ENCODE measurements at regions not wholly inside any gene's neighbourhood (a gene's known extent, or its start where the extent isn't known, plus 50 kb on each side); places are given as distances from the start of the nearest gene placed in this dataset.
"Not testable (repeated sequence)": the region's sequence is repeated elsewhere in the genome, so short reads cannot be mapped to it uniquely, and the experiment has no call there.

DNA sequence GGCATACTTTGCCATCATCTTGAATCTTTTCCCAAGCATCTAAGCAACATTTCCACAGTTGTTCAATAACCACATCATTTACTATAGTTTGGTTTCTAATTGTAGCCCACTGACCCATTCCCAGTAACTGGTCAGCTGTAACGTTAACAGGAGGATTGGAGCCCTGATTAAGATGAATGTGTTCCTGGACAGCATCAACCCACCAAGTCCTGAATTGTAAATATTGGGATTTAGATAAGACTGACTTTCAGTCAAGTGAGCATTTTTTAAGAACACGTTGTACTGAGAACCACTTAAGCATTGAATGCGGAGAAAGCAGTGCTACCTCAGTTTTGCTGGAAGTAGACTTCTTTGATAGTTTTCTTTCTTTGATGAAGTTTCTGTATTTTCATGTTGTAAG lies 53.3 kb upstream of the ARL4D start:
- DNase-seq (ENCODE audit: low spot score): not testable (repeated sequence)

DNA sequence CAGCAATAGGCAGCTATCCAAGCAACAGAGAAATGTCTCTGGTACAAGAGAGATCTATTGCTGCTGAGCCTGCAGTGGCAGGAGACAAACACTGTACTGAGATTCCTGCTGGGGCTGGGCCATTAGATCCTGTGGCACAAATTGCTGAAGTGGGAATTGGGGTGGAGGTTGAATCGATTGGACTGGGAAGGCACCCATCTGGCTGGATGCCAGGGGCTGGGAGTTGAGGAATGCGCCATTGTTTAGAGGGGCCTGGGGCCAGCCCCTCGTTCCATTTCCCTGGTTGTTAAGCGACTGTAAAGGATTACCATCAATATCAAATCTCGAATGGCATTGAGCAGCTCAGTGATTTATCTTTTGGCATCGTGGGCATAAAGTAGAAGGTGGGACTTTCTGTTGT lies 54.1 kb upstream of the ARL4D start:
- DNase-seq (ENCODE audit: low spot score): no peak

DNA sequence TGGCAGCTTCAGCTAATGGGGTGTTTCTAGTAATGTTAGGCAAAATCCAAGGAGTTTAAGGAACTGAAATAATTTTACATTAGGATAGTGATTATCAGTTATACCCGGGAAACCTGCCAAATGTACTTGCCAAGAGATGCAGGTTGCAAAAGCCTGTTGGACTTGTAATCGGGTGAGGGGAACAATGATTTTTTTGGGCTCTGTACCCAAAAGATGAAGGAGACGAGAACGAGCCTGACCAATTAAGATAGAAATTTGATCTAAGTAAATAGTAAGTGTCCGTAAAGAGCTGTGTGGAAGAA lies 56.3 kb upstream of the ARL4D start:
- no peak for DNase-seq (ENCODE audit: low spot score)

DNA sequence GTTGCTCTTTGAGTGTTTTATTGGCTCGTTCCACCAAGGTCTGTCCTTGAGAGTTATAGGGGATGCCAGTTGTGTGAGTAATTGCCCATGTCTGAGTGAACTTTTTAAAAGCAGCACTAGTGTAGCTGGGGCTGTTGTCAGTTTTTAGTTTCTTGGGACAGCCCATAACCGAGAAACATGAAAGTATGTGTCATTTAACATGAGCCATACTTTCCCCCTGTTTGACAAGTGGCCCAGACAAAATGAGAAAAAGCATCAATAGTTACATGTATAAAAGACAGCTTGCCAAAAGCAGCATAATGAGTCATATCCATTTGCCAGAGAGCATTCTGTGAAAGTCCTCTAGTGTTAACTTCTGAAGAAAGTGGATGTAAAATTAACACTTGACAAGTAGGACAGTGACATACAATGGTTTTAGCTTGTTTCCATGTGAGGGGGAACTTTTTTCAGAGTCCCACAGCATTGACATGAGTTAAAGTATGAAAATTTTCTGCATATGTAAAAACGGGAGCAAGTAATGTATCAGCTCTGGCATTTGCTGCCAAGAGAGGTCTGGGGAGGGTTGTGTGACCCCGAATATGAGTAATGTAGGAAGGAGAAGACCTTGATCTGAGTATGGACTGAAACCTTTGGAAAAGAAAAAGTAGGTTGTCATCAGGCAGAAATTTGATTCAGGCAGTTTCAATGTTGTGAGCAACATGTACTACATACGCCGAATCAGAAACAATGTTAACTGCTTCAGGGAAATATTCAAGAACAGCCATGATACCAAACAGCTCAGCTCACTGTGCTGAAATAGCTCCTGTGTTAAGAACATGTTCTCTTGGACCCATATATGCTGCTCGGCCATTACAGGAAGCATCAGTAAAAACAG lies 56.8 kb upstream of the ARL4D start:
- peak; percentile 28 for DNase-seq (ENCODE audit: low spot score)

DNA sequence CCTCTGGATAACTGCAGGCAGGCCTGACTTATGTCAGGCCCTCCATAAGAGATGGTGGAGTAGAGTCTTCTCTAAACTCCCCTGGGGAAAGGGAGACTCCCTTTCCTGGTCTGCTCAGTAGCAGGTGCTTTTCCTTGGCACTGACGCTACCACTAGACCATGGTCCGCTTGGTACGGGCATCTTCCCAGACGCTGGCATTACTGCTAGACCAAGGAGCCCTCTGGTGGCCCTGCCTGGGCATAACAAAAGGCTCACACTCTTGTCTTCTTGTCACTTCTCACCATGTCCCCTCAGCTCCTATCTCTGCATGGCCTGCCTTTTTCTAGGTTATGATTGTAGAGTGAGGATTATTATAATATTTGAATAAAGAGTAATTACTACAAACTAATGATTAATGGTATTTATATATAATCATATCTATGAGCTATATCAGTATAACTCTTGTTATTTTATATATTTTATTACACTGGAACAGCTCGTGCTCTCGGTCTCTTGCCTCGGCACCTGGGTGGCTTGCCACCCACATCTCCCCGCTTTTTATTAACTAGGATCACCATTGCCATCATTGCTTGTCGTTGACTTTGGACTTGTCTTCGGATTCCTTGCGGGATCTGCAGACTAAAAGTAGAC lies 59.8 kb upstream of the ARL4D start:
- no peak for DNase-seq (ENCODE audit: low spot score)

DNA sequence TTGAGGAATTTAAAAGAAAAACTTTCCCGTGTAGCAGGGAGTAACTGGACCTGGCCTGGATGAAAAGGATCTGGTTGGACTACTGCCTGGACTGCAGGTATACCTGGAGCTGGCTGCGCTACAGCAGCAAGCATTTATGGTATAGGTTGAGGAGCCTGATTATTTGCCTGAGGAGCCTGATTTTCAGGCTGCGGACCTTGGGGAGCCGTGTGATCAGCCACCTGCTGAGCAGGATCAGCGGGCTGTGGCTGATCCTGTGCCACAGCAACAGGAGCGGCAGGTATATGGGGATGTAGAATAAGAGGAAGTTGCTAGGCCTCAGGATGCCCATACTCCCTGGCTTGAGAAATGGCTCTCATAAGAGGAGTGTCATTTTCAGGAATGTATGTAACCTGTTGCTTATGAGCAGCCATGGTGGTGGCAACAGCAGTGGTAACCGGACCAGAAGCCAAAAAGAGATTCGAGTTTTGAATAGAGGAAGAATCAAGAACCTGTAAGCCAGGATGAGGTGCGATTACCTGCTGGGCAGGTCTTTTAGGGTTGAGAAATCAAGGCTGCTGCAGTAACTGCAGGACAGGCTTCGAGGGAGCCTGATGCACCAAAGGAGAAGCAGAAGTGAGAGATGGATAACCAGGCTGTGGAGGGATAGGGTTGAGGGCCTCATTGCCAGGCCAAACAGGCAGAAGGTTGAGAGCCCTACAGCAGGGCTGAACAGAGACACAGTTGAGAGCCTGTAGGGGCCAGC lies 60.9 kb upstream of the ARL4D start:
- no peak for DNase-seq (ENCODE audit: low spot score)

DNA sequence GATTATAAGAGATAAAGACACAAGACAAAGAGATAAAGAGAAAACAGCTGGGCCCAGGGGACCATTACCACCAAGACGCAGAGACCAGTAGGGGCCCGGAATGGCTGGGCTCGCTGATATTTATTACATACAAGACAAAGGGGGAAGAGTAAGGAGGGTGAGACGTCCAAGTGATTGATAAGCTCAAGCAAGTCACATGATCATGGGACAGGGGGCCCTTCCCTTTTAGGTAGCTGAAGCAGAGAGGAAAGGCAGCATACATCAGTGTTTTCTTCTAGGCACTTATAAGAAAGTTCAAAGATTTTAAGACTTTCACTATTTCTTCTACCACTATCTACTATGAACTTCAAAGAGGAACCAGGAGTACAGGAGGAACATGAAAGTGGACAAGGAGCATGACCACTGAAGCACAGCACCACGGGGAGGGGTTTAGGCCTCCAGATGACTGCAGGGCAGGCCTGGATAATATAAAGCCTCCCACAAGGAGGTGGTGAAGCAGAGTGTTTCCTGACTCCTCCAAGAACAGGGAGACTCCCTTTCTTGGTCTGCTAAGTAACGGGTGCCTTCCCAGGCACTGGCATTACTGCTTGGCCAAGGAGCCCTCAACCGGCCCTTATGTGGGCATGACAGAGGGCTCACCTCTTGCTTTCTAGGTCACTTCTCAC lies 63.9 kb upstream of the ARL4D start:
- DNase-seq (ENCODE audit: low spot score): no peak

DNA sequence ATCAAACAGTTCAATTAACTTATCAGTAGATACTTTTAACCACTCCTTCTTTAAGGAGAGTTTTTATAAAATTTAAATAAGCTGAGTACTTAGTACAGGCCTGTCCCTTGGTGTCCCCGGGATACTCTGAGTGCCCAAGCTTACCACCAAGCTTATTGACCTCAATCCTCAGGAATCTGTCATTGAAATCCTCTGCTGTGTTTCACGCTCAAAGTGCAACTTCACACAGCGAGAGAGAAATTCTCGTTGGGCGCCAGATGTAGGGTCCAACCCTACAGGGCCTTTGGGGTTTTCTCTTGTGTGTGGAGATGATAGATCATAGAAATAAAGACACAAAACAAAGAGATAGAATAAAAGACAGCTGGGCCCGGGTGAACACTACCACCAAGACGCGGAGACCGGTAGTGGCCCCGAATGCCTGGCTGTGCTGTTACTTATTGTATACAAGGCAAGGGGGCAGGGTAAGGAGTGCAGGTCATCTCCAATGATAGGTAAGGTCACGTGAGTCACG lies 65.3 kb upstream of the ARL4D start:
- DNase-seq (ENCODE audit: low spot score): no peak

DNA sequence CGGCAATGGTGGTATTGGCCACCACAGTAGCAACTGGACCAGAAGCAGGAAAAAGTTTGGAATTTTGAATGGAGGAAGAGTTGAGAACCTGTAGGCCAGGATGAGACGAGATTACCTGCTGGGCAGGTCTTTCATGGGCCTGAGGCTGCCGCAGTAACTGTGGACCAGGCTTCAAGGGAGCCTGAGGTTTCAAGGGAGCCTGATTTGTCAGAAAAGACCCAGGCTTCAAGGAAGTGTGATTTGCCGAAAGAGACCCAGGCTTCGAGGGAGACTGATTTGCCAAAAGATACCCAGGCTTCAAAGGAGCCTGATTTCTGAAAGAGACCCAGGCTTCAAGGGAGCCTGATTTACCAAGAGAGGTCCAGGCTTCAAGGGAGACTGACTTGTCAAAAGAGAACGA lies 66.6 kb upstream of the ARL4D start:
- DNase-seq (ENCODE audit: low spot score): no peak

DNA sequence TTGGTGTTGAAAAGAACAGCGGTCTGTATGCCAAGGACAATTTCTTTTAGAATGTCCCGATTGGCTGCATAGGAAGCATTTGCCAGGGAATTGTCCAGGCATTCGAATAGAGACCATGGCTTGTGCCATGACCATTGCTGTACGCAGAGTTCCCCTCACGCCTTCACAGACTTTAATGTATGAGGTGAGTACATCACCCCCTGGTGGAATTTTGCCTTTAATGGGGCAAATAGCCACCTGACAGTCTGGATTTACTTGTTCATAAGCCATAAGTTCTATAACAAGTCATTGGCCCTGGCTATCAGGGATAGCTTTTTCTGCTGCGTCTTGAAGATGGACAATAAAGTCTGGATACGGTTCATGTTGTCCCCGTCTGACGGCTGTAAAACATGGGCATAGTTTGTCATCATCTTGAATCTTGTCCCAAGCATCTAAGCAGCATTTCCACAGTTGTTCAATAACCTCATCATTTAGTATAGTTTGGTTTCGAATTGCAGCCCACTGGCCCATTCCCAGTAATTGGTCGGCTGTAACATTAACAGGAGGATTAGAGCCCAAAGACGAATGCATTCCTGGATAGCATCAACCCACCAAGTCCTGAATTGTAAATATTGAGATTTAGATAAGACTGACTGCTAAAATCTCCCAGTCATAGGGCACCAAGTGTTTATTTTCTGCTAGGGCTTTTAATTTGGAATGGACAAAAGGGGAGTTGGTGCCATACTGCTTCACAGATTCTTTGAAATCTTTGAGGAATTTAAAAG lies 67.7 kb upstream of the ARL4D start:
- no peak for DNase-seq (ENCODE audit: low spot score)

DNA sequence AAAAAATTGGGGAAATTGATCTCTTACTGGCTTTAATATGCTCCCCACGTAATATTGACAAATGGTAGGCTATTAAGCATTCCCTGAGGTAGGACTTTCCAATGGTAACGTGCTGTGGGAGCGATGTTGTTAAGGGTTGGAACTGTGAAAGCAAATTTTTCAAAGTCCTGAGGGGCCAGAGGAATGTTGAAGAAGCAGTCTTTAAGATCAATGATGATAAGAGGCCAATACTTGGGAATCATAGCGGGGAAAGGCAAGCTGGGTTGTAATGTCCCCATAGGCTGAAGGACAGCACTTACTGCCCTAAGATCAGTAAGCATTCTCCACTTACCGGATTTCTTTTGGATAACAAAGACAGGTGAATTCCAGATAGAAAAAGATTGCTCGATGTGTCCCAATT lies 69.6 kb upstream of the ARL4D start:
- no peak for DNase-seq (ENCODE audit: low spot score)

DNA sequence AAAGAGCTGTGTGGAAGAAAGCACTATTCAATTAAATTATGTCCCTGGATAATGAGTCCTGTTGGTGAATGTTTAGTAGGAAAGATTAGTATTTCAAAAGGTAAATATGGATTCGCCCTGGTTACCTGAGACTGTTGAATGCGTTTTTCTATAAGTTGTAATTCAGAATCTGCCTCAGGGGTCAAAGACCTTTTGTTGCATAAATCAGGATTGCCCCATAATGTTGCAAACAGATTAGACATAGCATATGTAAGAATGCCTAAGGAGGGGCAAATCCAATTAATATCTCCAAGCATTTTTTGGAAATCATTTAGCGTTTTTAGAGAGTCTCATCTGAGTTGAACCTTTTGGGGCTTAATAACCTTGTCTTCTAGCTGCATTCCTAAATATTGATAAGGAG lies 70.1 kb upstream of the ARL4D start:
- no peak for DNase-seq (ENCODE audit: low spot score)

DNA sequence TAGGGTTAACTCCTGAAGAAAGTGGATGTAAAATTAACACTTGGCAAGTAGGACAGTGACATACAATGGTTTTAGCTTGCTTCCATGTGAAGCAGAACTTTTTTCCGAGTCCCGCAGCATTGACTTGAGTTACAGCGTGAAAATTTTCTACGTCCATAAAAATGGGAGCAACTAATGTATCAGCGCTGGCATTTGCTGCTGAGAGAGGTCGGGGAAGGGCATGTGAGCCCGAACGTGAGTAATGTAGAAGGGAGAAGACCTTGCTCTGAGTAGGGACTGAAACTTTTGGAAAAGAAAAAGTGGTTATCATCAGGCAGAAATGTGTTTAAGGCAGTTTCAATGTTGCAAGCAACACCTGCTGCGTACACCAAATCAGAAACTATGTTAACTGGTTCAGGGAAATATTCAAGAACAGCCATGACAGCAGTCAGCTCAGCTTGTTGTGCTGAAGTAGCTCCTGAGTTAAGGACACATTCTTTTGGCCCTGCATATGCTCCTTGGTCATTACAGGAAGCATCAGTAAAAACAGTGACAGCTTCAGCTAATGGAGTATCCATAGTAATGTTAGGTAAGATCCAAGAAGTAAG lies 70.9 kb upstream of the ARL4D start:
- no peak for DNase-seq (ENCODE audit: low spot score)

DNA sequence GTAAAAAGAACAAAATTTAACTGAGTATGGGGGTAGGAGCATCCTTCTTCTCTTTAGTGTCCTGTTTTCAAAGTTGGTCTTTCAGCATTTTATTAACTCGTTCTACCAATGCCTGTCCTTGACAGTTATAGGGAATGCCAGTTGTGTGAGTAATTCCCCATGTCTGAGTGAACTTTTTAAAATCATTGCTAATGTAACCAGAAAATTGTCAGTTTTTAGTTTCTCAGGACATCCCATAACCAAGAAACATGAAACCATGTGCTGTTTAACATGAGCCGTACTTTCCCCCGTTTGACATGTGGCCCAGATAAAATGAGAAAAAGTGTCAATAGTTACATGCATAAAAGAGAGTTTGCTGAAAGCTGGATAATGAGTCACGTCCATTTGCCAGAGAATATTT lies 71.4 kb upstream of the ARL4D start:
- no peak for DNase-seq (ENCODE audit: low spot score)

DNA sequence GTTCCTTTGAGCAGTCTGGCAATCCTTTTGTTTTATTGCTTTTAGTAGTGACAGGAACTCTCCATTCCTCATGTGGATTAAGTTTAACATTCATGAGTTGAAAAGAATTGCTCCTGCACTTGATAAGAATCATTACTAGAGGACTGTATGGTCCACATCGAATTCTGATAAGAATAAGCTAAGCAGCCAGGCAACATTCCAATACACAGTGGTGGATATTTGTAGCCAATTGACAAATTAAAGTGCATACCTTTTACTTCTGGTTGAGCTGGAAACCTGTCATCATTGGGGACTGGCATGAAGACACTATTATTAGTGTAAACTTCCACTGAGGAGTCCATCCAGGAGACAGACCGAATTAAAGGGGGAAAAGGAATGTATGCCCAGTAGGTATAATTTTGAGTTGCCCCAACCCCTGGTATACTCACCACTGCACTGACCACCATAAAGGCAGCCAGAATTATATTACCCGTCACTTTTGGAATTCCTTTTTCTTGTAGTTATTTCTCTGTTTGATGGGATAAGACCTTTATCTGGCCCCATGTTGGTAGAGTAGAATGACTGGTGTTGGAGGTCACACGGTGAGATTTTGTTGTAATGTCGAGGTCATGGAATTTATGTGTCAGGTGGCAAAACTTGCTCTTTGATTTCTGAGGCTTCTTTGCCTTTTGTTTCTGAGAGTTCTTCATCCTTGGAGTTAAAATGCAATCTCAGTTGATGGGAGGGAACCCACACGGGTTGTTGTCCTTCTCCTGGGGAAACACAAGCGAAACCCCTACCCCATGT lies 72.1 kb upstream of the ARL4D start:
- no peak for DNase-seq (ENCODE audit: low spot score)

DNA sequence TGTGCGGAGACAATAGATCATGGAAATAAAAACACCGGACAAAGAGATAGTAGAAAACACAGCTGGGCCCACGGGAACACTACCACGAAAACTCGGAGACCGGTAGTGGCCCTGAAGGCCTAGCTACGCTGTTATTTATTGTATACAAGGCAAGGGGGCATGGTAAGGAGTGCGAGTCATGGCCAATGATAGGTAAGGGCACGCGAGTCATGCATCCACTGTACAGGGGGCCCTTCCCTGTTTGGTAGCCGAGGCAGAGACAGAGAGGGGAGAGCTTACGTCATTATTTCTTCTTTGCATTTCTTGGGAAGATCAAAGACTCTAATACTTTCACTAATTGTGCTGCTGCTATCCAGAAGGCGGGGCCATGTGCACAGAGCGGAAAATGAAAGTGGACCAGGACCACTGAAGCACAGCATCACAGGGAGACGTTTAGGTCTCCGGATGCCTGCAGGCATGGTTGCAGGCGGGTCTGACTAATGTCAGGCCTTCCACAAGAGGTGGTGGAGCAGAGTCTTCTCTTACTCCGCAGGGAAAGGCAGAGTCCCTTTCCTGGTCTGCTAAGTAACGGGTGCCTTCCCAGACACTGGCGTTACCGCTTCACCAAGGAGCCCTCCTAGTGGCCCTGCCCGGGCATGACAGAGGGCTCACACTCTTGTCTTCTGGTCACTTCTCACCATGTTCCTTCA lies 74.4 kb upstream of the ARL4D start:
- no peak for DNase-seq (ENCODE audit: low spot score)

DNA sequence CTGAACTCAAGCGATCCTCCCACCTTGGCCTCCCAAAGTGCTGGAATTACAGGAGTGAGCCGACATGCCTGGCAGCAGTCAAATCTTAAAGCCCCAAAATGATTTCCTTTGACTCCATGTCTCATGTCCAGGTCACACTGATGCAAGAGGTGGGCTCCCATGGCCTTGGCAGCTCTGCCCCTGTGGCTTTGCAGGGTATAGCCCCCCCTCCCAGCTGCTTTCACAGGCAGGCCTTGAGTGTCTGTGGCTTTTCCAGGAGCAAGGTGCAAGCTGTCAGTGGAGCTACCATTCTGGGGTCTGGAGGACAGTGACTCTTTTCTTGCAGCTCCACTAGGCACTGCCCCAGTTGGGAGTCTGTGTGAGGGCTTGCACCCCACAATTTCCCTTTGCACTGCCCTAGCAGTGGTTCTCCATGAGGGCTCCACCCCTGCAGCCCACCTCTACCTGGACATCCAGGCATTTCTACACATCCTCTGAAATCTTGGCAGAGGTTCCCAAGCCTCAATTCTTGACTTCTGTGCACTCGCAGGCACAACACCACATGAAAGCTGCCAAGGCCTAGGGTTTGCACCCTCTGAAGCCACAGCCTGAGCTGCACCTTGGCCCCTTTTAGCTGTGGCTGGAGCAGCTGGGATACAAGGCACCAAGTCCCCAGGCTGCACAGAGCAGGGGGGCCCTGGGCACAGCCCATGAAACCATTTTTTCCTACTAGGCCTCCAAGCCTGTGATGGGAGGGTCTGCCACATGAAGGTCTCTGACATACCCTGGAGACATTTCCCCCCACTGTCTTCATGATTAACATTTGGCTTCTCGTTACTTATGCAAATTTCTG lies 79.3 kb upstream of the ARL4D start:
- DNase-seq (ENCODE audit: low spot score): no peak

DNA sequence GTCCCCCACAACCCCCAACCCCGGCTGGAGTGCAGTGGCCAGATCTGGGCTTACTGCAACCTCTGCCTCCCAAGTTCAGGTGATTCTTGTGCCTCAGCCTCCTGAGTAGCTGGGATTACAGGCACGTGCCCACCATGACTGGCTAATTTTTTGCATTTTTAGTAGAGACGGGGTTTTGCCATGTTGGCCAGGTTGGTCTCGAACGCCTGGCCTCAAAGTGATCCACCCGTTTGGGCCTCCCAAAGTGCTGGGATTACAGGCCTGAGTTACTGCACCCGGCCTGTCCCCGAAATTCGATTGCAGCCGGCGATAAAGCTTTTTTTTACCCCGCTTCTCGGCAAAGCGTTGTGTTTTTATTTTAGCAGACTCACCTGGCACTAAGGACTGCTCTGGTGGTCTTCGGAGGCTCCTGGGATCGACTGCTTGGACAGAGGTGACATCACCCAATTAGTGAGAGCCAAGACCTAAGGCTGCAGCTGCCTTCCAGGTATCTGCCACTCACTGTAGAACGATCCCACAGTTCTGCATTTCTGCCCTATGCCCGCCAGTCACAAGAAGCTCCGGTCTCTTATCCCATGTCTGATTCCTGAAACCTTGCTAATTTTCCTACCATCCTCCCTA lies 82.2 kb upstream of the ARL4D start:
- no peak for DNase-seq (ENCODE audit: low spot score)
